Kidney (tissue), 13 donors: ENCODE measurements at regions not wholly inside any gene's neighbourhood (a gene's known extent, or its start where the extent isn't known, plus 50 kb on each side); places are given as distances from the start of the nearest gene placed in this dataset.

Source experiments
- DNase-seq, 5 donors: peaks; one replicate each; pipeline ENCODE4 v3.0.0-alpha.2; 2013 to 2020
- FAIRE-seq: peaks from 2 replicates; lab custom pipeline; 2012; peaks lifted over from hg19 to GRCh38; lab: Jason Lieb, UNC
- H3K27ac ChIP-seq, 2 donors: one replicate each; pipeline ENCODE4 v1.7.0; 2013; ENCODE audit warnings: low read depth in 2 of 2, low read length in 2 of 2, inconsistent platforms in 1 of 2
- H3K27me3 ChIP-seq: one replicate; pipeline ENCODE4 v1.7.1; 2013; ENCODE audit warnings: low read length, inconsistent platforms; ENCODE audit not compliant: control insufficient read depth, insufficient read depth
- H3K36me3 ChIP-seq, 3 donors: one replicate each; pipeline versions ENCODE4 v1.7.0 to v1.7.1; 2013; ENCODE audit warnings: low read length in 3 of 3, control low read depth in 1 of 3, inconsistent platforms in 1 of 3; ENCODE audit not compliant: insufficient read depth in 3 of 3, control insufficient read depth in 2 of 3
- H3K4me1 ChIP-seq, 3 donors: one replicate each; pipeline versions ENCODE4 v1.7.0 to v1.7.1; 2013; ENCODE audit warnings: low read length in 3 of 3, inconsistent platforms in 1 of 3, low read depth in 1 of 3; ENCODE audit not compliant: control insufficient read depth in 2 of 3, insufficient read depth in 2 of 3
- H3K4me3 ChIP-seq, 3 donors: one replicate each; pipeline versions ENCODE4 v1.7.0 to v1.8.1; 2013; ENCODE audit warnings: low read length in 3 of 3, control low read depth in 1 of 3, inconsistent platforms in 1 of 3
- H3K9ac ChIP-seq, 3 donors: one replicate each; pipeline versions ENCODE4 v1.7.0 to v1.7.1; 2013; ENCODE audit warnings: low read length in 3 of 3, control low read depth in 1 of 3, inconsistent platforms in 1 of 3
- H3K9me3 ChIP-seq, 3 donors: one replicate each; pipeline versions ENCODE4 v1.7.0 to v1.7.1; 2013; ENCODE audit warnings: low read length in 3 of 3, control low read depth in 1 of 3, inconsistent platforms in 1 of 3; ENCODE audit not compliant: control insufficient read depth in 2 of 3, insufficient read depth in 1 of 3
- CTCF ChIP-seq: IDR thresholded peaks from 3 replicates; pipeline ENCODE4 v1.5.1; 2012; ENCODE audit warnings: mild to moderate bottlenecking, moderate library complexity, borderline replicate concordance; ENCODE audit not compliant: insufficient read depth; ENCODE audit errors: extremely low read depth
- intact Hi-C: fragments of 100-400 bp; cut with DNase I; formaldehyde crosslinking; loops from one replicate; pipeline ENCODE4 v1.11.1; 2022
- donor health status: control.
- donor health status: control.
- donor health status: control.
- donor health status: control.
- donor health status: control.
- donor health status: DM: yes; HTN: yes; CAD: no.
- donor health status: Normal renal cell carcinoma (clear cell type).

GRCh38 chr9:89249001-89249400 is 62.0 kb upstream of the CKS2 start:
- Histone ChIP-seq H3K27me3 (no peaks in the 10 kb centered on the region), H3K36me3 (peaks cover 0 to 2% (median 0%) of the 10 kb centered on the region in 3 donors), H3K9me3 (peaks cover 0 to 3% (median 0%) of the 10 kb centered on the region in 3 donors), H3K4me1 (peaks cover 2 to 6% (median 2%) of the 10 kb centered on the region in 3 donors), H3K27ac (no peak overlapping the region), H3K9ac (no peak overlapping the region), H3K4me3 (no peak overlapping the region)
- intact Hi-C loops = no loop called here
- no peak for TF ChIP-seq CTCF
- DNase-seq (no peak), FAIRE-seq (no peak)

GRCh38 chr9:89252651-89253267 is 58.2 kb upstream of the CKS2 start:
- H3K9ac ChIP-seq = no peak overlapping the region
- H3K36me3 ChIP-seq = peaks cover 0 to 3% (median 0%) of the 10 kb centered on the region in 3 donors
- intact Hi-C loops = no loop called here
- no peak overlapping the region for H3K27ac ChIP-seq
- TF ChIP-seq CTCF = no peak
- H3K9me3 ChIP-seq = peaks cover 0 to 7% (median 0%) of the 10 kb centered on the region in 3 donors
- DNase-seq (peak in 4 of 5 donors; percentile 57 to 84 (median 74)), FAIRE-seq (no peak)
- H3K4me3 ChIP-seq = no peak overlapping the region
- H3K4me1 ChIP-seq = peaks cover 0 to 6% (median 2%) of the 10 kb centered on the region in 3 donors
- no peaks in the 10 kb centered on the region for H3K27me3 ChIP-seq

- H3K4me1 ChIP-seq = peaks cover 0 to 6% (median 0%) of the 10 kb centered on the region in 3 donors
- no peak for FAIRE-seq
- peaks cover 0 to 7% (median 0%) of the 10 kb centered on the region in 3 donors for H3K9me3 ChIP-seq
- H3K4me3 ChIP-seq = peak overlapping the region in 1 of 3 donors; percentile 32
- DNase-seq = no peak
- no peak overlapping the region for H3K27ac ChIP-seq
- intact Hi-C loops = no loop called here
- no peaks in the 10 kb centered on the region for H3K27me3 ChIP-seq
- no peak for TF ChIP-seq CTCF
- H3K9ac ChIP-seq = no peak overlapping the region
- peaks cover 0 to 3% (median 0%) of the 10 kb centered on the region in 3 donors for H3K36me3 ChIP-seq
These were observed 56.8 kb upstream of the CKS2 start for GRCh38 chr9:89254058-89254772.
